Fibroblast of gingiva (primary cell): ENCODE measurements at regions not wholly inside any gene's neighbourhood (a gene's known extent, or its start where the extent isn't known, plus 50 kb on each side); places are given as distances from the start of the nearest gene placed in this dataset.

Experiments
- DNase-seq: peaks from one replicate; pipeline ENCODE4 v3.0.0-alpha.2; 2011; ENCODE audit warnings: low read depth

DNA sequence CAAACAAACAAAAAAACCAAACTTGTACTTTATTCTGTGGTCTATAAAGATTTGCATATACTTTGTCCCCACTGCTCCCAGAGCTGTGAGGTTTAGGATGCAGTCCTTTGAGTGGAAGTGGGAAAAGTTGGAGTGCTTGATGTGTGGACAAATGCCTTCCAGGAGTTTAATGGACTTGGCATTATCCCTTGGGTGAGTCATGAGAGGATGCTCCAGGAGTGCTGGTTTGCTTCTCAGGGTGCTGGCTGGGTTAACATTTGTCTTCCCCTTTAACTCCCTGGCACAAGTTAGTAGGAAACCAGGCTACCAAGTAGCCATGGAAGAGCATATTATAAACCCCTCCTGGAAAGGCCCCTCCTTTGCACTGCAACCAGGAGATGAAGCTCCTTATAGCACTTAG is 417.4 kb upstream of the RIOK2 start:
- no peak for DNase-seq

DNA sequence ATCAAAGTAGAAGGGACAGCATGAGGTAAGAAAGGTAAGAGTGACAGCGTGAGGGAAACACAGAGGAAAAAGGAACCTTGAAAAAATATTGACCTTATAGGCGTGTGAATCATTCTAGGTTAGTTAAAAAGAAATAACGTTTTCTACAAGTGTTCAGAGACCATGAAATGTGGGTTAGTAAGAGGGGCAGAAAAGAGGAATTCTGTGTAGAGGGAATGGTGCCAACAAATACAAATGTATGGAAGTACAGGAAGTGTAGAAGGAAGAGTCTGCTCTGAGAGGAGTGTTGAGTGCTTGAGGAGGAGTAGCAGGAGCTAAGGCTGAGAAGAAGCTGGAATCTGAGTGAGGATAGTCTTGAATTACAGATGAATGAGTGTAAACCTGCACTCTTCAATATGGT is 418.6 kb upstream of the RIOK2 start:
- DNase-seq: no peak

- no peak for DNase-seq
Observed at GRCh38 chr5:97606531-97606930, 423.5 kb upstream of the RIOK2 start.

- DNase-seq: no peak
Observed at GRCh38 chr5:97608501-97608900, 425.5 kb upstream of the RIOK2 start.

GRCh38 chr5:97618721-97619120 is 435.7 kb upstream of the RIOK2 start:
- DNase-seq: peak; percentile 73

GRCh38 chr5:97623441-97623840 is 440.4 kb upstream of the RIOK2 start:
- no peak for DNase-seq

GRCh38 chr5:97624886-97625285 is 441.8 kb upstream of the RIOK2 start:
- no peak for DNase-seq

- no peak for DNase-seq
Observed at GRCh38 chr5:97627272-97627671, 444.2 kb upstream of the RIOK2 start.

GRCh38 chr5:97628031-97628430 is 445.0 kb upstream of the RIOK2 start:
- no peak for DNase-seq

GRCh38 chr5:97628807-97629206 is 445.8 kb upstream of the RIOK2 start:
- no peak for DNase-seq

- DNase-seq: peak; percentile 89
Observed at GRCh38 chr5:97629276-97629675, 446.2 kb upstream of the RIOK2 start.

GRCh38 chr5:97635553-97635952 is 452.5 kb upstream of the RIOK2 start:
- DNase-seq: no peak

GRCh38 chr5:97636766-97637165 is 453.7 kb upstream of the RIOK2 start:
- DNase-seq: peak; percentile 75

- DNase-seq: no peak
Observed at GRCh38 chr5:97641081-97641480, 458.0 kb upstream of the RIOK2 start.

DNA sequence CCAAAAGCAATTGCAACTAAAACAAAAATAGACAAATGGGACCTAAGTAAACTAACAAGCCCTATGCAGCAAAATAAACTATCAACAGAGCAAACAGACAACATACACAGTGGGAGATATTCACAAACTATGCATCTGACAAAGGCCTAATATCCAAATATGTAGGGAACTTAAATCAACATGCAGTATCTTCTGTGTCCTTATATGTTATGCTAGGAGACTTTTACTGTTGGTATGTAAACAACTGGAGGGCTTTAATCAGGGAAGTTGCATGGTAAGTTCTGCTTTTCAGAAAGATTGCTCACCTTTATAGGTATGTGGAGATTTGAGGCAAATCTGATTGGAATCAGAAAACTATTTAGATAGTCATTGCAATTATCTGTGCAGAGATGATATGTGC is 461.2 kb upstream of the RIOK2 start:
- DNase-seq: no peak

DNA sequence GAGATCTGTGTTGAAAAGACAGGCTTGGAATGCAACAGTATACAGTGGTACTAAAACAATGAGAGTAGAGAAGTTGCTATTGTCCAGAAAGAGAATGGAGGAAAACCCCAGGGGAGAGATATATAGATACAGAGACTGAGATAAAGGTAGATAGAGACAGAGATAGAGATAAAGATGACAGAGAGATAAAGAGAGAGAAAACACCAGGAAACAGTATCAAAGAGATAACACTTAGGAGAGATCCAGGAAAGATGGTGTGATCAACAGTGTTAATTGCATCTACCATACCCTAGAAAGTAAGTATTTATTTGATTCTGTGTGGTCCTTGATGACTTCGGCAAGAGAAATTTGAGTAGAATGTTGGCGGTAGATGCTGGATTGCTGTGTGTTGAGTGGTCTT is 461.8 kb upstream of the RIOK2 start:
- no peak for DNase-seq

GRCh38 chr5:97657239-97657638 is 474.2 kb upstream of the RIOK2 start:
- DNase-seq: no peak

DNA sequence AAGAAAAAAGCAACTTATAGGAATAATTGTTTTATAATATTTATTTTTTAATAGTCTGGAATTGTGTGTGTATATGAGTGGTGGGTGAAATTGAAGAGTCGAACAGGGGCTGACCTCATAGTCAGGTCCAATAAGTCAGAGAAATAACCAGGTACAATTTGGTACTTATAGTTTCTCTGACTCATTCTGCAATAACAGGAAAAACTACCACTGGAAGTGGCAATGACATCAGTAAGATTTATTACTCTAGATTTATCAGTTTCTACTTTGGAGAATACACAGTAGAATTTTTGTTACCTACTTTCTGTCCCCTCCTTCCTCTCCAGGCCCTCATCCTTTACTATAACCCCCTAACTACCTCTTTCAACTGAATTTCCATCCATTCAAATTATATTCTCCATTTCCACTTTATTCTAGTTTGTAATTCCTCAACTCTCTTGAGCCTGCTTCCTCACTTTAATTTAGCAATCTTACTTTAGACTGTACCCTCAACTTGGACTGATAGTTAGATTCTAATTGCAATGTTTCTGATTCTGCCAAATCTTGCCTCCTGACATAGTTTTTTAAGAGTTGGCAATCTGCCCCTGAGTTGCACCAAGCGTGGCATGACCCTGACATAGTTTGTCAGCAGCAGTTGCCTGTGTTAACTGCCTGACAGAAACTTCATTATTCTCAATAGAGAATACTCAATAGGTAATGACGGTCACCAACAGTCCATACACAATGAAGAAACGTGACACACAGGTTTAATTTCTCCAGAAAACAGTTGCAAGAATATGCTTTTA is 475.3 kb upstream of the RIOK2 start:
- peak; percentile 53 for DNase-seq

GRCh38 chr5:97666783-97667182 is 483.7 kb upstream of the RIOK2 start:
- DNase-seq: peak; percentile 1

- DNase-seq: no peak
Observed at GRCh38 chr5:97670447-97670846, 487.4 kb upstream of the RIOK2 start.

- DNase-seq: no peak
Observed at GRCh38 chr5:97676608-97677007, 493.6 kb upstream of the RIOK2 start.

GRCh38 chr5:97694091-97694490 is 511.0 kb upstream of the RIOK2 start:
- no peak for DNase-seq

DNA sequence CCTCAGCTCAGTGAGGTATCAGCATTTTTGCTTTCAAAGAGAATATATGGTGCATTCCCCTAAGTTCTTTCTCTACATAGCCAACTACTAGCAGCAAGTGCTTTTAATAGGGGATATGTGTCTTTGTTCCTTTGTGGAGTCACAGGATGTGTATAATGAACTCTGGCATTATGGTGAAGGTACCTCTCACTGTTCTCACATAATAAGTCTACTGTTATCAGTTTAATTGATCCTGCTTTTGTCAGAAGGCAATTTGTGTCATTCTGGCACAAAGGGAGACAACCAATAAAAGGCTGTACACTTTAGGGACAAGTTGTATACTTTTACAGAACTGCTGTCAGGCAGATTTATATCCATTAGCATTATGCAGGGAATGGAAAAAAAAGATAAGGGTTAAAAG is 531.4 kb upstream of the RIOK2 start:
- DNase-seq: no peak

- DNase-seq: no peak
Observed at GRCh38 chr5:97726106-97726505, 543.1 kb upstream of the RIOK2 start.
